HG02840 (cell line): ENCODE measurements at regions not wholly inside any gene's neighbourhood (a gene's known extent, or its start where the extent isn't known, plus 50 kb on each side); places are given as distances from the start of the nearest gene placed in this dataset.

ENCODE experiments used
- ATAC-seq: cut with Tn5 transposase; IDR thresholded peaks from one replicate; pipeline ENCODE4 v1.9.1; 2021; ENCODE audit warnings: mild to moderate bottlenecking, moderate library complexity, moderate number of reproducible peaks; ENCODE audit not compliant: unreplicated experiment, low FRiP score

DNA sequence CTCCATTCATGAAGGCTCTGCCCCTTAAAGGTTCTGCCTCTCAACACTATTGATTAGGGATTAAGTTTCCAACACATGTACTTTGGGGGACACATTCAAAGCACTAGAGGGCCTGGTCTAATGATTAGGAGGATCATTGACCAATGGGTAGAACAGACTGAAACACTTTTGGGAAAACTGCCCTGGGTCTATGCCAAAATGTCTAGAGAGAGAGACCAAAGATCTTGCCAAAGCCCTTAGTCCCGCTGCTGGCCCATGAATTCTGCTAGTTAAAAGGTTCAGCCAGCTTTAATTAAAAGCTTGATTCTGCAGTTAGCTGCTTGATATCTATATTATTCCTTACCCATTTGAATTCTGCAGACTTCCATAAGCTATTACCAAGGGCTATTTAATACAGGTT, 613.2 kb downstream of the SLC4A3 start:
- ATAC-seq = no peak

DNA sequence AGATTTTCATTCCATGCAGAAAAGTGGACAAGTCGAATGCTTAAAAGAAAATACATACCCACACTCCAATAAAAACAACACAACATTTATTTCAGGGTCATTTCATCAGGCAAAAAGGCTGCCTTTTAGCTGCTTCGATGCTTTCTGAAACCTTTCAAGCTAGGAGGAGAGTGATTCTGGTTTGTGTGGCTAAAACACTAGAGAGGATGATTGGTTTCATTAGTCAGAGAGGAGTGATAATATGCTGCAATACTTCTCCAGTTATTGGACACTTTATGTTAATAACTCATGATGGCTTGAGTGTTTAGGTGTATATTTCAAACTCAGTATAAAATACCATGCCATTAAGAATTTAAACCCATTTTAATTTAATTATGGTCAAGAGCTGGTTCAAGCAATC, 614.0 kb downstream of the SLC4A3 start:
- no peak for ATAC-seq

DNA sequence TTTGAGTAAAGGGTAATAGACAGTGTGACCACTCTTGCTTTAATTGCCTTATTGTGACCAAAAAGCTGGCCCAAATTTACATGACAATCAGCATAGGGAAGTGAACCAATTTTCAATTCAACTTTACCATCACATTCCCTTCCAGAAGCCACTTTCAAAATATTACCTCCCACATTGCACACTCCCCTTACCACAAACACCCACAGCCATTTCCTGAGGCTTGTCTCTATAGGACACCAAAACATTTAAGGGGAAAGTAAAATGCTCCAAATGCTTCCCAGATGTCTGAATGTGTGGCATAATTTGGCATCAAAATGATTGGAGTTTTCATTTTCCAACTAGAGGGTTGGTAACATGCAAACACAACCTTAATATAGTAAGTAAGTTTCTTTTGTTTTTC, 616.1 kb downstream of the SLC4A3 start:
- no peak for ATAC-seq

DNA sequence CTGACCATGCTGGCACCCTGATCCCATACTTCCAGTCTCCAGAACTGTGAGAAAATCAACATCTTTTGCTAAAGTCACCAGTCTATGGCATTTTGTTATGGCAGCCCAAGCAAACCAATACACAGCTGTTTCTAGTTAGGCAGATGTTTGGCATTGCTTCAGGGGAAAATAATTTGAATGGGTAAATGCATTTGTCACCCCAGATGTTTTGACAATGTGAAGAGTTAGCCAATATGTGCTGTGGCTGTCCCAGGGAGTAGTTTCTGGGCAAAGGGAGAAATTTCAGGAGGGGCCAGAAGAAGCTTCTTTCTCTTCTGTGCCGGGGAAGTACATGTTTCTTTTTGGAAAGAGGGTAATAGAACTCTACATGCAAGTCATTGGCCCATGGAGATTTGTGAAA, 619.0 kb downstream of the SLC4A3 start:
- no peak for ATAC-seq

DNA sequence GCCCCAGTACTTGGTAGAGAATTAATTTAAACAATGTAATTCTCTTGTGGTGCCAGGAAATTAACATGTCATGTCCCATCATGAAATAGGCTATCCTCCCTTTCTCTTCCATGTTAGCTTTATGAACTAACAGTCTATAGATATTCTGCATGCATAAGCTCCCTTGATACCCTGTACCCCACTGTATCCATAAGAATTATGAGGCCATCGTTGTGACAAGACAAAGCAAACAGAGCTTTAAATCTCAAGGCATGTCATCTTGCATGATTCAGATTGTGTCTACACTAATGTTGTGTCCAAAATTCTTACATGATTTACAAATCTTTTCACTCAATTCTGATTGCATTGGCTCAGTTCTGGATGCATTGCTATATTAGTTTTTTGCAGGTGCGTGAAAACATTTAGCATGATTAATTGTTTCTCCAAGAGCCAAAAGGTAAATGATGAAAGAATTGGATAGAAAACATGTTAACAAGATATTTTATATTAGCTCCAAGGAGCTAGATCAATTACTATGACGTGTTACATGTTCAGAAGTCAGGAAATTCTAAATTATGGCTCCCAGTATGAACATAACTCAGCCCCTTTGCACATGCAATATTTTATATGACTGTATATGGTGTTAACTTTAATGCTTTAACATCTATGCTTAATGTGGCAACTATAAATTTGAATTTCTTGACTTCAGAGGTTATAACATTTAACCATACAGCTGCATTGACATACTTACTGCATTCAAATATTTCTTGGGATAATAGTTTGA, 620.3 kb downstream of the SLC4A3 start:
- ATAC-seq = no peak

DNA sequence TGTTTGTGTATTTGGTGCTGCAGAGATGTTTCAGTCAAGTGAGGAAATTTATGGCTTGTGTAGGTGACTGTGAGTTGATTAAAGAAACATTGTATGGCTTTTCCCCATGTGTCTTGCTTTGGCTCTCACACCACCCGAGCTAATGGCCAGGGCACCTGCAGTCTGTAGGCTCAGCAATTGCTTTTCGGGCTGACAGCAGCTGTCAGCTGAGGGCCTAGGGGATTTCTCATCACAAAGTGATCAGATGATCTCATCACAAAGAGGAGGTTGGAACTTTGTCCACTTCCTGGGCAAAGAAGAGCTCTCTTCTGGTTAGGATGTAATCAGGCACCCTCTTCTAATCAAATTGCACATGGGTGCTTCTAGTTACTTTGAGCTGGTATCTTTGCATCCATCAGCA, 632.2 kb downstream of the SLC4A3 start:
- ATAC-seq = no peak

DNA sequence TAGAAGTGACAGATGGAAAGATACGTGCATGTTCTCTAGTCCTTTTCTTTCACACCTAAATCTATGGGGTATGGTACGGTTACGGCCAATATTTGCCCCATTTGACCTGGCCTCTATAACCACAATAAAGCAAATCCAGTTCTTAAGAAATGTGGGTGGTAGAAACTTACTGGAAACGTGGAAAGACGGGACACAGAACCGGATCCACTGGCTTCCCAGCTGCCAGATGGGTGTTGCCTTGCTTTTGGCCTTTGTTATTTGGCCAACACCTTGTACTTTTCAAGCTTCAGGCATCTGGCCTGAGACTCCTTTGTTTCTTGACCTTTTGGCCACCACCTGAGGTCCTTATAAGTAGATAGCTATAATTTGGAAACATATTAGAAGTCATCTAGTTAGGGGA, 635.9 kb downstream of the SLC4A3 start:
- ATAC-seq = no peak

DNA sequence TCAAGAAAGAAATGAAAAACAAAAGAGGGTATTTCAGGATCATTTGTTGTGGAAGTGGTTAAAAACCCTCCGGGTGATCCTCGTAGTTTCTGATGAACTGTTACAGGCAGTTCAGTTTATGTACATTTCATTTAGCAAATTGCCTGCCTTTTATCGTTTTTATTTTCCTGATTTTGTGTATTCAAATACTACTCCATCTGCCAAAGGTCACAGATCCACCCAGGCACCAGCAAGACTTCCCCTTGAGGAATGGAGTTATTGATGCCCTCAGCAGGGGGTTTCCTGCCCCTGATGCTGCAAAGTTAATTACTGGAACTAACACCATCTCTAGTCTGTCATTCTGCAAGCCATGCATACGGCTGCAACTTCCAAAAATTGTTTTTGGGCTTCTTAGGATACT, 641.9 kb downstream of the SLC4A3 start:
- ATAC-seq = no peak

DNA sequence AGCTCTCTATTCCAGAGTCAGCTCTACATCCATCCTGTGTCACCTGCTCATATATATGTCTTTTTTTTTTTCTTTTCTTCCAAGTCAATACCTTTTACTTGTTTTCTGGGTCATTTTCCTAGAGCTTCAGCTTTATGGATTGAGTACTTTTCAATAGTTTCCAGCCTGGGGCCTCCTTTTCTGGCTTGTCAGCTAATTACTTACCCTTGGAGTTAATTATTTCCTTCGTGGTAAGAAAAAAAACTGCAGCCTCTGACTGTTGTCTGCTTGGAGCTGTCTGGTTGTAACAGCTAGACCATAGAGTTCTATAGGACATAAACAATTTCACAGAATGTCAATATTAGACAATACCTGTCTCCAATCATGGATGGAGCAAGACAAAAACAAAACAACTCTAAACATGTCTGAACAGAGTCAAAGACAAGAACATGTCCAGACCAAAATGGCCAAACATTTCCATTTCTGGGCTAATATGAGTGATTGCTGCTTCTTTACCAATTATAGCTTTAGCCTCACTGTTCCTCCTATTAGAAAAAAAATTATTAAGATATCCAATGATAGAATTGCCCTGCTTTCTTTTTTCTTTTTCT, 643.1 kb downstream of the SLC4A3 start:
- no peak for ATAC-seq

DNA sequence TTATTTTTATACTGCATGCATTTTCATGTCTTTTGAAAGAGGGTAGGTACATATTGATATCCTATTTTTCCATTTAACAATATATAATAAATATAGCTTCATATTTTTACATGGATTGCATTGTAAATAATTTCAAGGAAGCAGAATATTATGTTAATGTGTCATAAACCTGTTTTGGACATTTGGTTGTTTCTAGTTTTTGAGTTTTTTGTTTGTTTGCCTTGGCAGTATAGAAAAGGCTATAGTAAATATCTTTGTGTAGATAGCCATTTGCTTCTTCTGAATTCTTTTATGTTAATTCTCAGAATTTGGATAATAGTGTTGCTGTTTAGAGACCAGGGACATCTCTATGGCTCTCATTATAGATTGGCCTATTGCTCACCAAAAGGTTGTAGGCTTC, 645.2 kb downstream of the SLC4A3 start:
- ATAC-seq = no peak

DNA sequence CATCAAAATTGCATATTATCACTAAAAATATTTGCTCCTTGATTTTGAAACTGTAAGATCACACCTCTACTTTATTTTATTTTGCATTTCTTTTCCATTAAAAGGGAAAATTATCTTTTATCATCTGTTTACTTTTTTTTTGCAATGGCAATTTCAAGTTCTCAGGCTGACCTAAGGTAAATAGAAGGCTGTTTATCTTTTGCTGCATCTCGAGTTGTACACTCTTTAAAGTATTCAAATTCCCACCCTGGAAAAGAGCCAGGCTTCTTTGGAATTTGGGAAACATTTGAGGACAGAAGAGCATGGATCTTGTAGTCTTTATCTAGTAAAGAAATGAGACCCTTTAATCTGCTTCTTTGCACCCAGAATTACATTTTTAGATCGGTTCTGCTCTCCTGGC, 645.7 kb downstream of the SLC4A3 start:
- no peak for ATAC-seq

DNA sequence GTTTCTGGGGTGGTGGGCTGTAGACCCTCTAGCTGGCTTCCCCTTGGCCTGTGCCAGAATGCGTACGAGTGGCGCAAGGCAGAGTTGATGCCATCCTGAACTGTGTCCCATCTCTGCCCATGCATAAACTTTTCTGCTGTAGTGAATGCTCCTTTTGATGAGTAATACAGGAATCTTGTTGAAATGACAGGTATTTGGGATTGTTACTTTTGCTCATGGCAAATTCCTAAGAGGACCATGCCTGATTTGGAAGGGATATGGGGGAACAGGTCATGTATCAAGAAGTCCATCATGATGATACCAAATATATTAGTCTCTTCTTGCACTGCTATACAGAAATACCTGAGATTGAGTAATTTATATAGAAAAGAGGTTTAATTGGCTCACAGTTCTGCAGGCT, 648.0 kb downstream of the SLC4A3 start:
- ATAC-seq = no peak

DNA sequence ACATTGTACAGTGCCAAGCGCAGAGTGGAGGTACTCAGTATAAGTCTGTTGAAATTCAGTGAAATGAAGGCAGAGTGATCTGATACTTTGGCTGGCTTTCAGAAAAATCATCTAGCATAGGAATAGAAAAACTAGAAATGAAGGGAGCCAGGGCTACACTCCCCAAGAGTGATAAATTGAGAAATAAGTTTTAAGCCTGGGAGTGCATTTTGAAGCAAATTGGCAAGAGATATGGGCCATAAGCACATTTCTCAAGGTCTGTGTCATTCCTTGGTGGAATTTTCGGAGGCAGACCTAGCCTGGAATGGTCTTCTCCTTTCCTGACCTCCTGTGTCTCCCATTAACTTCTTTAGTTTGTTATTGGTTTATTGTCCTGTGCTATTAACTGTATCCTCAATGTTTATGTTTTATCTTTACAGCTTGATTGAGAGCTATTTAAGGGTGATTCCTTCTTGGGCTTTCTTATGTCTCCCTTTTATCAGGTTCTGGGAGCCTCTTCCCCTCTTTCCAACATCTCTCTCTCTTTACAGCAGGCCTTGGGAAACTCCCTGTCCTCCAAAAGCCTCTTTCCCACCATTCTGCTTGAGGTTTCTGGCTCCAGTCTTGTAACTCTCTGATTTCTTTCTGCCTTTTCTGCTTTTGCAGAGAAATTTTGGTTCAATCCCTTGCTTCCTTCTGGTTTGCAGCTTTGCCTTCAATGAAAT, 649.5 kb downstream of the SLC4A3 start:
- ATAC-seq = no peak

DNA sequence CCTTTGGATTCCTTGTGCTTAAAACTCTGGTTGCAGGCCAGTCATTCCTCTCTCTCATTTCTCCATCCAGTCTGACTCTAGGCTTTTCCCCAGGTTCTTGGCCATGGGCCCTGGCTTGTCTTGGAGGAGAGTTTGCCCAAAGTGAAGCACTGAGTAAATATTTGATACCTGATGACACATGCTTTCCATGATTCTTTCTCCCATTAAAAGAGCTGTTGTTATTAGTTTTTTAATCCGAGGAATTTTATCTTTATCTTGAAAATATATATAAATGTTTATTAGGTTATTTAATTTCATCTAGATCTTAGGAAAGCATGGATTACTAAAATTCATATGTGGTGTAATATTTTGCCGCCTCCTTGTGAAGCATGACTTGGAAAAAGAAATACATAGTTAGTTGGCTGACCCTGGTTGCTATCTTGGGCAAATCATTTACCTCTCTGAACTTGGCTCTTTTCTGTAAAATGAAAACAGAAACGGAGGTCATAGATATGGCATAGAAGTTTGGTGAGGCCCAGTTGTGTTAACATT, 650.1 kb downstream of the SLC4A3 start:
- no peak for ATAC-seq

DNA sequence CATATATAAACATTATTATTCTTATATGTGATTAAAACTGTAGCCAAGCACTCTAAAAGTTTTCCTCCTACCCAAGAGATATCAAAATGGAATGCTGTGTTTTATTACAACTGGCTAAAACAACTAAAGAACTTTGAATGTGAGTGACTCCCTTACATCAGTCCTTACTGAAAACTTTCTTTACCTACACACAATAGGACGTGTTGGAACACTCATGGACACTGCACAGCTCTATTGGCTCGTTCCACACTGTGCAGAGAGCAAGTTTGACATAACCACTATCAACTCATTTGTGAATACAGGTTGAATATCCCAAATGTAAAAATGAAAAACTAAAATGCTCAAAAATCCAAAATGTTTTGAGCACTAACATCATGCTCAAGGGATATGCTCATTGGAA, 650.6 kb downstream of the SLC4A3 start:
- no peak for ATAC-seq

DNA sequence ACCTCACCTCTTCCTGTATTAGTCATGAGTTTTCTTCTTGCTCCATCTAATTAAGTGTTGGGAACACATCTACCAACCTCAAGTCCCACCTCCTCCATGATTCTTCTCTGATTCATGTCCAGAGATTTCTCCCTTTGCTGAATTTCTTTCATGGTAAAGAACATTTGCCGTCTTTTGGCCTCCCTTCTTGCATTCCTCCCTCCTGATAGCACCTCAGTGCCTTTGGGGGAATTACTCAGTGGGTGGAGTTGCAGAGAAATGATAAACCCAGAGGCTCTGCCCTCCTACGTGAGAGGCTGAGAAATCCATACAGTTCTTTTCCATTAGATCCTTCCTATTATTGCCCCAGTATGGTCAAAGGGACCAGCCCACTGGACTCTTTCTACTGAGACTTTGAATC, 651.9 kb downstream of the SLC4A3 start:
- no peak for ATAC-seq

DNA sequence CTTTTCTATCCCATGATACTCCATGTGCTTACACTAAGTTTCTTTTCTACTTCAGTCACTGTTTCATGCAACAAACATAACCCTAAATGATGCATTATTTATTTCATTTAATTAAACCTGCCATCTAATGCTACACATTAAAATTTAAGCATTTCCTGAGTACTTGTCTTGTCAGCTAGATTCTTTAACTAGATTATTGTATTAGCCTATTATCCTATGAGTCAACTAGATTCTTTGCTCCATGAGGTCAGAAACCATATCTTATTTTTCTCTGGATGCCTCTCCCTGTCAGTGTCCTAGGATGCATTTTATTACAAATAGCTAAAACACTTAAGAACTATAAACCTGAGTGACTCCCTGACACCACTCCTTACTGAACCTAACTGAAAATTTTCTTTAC, 652.4 kb downstream of the SLC4A3 start:
- ATAC-seq = no peak

DNA sequence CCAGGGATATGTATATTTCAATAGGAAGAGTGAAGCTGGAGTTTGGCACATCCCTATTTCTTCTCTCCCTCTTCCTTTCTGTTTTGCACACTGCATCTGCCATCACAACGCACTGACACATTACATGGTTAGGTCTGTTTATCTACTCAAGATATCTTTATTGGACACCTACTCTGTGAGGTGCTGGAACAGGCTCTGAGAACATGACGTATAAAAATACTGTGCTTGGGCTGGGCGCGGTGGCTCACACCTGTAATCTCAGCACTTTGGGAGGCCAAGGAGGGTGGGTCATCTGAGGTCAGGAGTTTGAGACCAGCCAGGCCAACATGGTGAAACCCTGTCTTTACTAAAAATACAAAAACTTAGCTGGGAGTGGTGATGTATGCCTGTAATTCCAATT, 653.3 kb downstream of the SLC4A3 start:
- no peak for ATAC-seq

DNA sequence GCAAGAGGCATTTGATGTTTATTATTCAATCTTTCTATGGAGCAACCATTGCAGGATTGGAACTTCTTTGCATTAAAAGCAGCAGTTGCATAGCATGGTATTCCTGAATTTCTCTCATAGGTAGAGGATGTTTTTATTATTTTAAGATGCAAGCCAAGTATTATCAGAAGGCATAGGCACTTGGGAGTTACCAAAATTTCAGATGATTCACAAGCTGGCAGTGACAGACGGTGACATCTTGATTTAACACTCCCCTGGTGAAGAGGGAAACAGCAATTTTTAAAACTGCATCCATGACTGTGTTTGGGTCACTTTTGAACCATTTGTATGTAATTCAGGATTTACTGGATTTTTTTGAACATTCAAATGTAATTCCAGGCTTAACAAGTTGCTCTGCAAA, 654.3 kb downstream of the SLC4A3 start:
- ATAC-seq = no peak

DNA sequence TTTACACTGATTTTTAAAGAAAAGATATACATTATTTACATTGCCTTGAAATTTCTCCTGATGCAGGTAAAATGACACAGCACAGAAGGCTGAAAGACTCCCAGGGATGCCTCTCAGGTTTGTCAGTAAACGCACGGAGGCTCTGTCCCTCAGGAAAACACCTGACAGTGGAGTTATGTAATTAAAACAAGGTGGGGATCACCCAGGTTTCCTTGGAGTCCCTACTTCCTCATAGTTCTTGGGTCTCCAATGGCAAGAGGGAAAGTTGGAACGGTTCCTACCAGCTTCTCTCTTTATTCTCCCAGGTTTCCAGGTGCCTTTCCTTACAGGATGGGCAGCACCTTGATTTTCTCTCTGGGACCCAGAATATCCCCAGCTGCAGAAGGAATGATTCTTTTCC, 654.8 kb downstream of the SLC4A3 start:
- no peak for ATAC-seq

DNA sequence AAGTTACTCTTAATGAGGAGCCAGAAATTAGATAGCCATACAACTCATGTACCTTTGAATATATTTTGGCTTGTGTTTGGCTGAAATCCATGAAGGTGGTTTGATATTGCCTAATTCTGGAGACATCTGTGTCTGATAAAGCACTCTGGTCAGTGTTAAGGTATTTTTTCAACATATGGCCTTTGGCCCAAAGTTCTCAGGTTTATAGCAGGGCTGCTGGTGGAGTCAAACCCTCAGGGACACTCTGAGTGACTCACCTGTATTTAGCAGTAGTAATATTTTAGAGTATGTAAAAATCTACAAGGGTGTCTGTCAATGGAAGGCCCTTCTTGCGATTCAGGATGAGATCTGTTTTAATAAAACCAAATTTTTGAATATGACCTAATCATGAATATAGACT, 666.5 kb downstream of the SLC4A3 start:
- ATAC-seq = no peak

DNA sequence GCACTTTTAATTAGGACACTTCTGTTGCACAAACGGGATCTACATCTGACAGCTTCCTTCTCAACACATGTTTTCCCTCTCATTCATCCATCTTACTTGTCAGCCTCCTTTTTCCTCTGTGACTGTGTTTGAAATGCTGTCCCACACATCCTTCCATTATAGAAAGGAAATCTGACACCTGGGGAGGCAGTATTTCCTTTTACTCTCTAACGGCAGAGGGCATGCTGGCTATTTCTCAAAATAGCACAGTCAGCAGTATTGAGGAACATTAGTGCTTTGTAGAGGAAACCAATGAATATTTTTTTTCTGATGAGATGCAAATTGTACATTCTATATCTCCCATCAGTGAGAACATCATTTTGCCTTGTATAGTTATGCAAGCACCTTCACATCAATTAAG, 668.7 kb downstream of the SLC4A3 start:
- no peak for ATAC-seq
